ENCODE measurements at regions not wholly inside any gene's neighbourhood (a gene's known extent, or its start where the extent isn't known, plus 50 kb on each side); places are given as distances from the start of the nearest gene placed in this dataset.
A peak's percentile ranks its signal among the peaks of the same experiment; 100 is the strongest.

DNA sequence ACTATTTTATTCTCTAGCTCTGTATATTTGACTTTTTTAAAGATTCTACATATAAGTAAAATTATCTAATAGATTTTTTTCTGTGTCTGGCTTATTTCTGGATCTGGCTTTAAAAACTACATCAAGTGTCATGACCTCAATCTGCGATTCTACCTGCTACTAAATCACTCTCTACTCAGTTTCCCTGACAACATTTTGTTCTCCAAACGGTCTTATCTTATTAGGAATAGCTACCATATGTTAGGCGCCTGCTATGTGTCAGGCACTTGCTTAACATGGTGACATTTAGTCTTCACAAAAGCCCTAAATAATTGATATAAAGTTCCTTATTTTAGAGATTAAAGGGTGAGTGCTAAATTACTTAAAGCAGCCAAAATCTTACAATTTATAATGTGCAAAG lies 1362.9 kb upstream of the FLRT2 start:
- DNase-seq: no peak

GRCh38 chr14:84180336-84180735 lies 1349.6 kb upstream of the FLRT2 start:
- DNase-seq: no peak

DNA sequence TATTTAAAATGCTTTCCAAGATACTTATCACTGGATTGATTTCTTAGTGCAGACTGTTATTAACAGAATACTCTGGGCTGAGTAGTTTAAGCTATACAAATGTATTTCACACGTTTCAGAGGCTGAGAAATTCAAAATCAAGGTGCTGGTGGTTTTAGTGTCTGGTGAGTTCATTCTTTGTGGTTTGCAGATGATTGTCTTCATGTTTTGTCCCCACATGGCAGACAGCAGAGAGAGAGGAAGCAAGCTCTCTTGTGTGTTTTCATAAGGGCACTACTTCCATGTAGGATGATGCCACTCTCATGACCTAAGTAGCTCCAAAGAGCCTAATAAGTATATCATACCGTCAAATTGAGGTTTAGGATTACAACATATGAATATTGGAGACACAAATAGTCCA lies 1348.9 kb upstream of the FLRT2 start:
- DNase-seq: no peak

- no peak for DNase-seq
Measured at GRCh38 chr14:84195514-84195913, 1334.4 kb upstream of the FLRT2 start.

DNA sequence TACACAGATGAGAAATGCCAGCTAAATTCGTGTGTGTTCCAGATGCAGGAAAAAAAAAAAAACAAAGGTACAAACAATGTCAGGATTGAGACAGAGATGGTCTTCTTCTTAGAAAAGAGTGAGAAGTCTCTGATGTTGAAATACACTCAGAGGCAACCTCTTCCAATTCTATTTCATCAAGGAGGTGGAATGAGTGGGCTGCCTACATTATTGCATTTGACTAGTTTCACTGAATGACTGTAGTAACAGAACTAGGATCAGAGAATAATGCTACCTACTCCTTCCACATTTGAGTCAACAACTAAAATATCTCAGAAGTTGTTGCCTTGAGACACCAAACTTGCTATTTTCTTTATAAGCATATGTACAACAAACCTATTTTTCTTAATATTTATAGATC lies 1332.2 kb upstream of the FLRT2 start:
- no peak for DNase-seq

- DNase-seq: no peak
Measured at GRCh38 chr14:84202486-84202885, 1327.5 kb upstream of the FLRT2 start.

GRCh38 chr14:84203896-84204295 lies 1326.0 kb upstream of the FLRT2 start:
- DNase-seq: no peak

- DNase-seq: no peak
Measured at GRCh38 chr14:84208451-84208850, 1321.5 kb upstream of the FLRT2 start.

GRCh38 chr14:84209031-84209430 lies 1320.9 kb upstream of the FLRT2 start:
- no peak for DNase-seq

DNA sequence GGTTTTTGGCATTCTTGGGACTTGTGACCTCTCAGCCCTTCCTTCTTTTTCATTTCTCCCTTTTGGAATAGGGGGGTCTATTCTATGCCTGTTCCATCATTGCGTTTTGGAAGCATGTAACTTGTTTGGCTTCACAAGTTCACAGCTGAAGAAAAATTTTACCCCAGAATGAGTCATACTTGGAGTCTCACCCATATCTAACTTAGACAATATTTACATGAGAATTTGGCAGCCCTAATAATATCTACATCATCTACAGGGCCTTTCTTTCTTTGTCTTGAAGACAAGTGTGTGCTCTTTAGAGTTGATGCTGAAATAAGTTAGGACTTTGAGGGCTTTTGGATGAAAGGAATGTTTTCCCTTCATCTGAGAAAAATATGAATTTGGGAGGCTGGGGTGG lies 1312.9 kb upstream of the FLRT2 start:
- no peak for DNase-seq

GRCh38 chr14:84225268-84225667 lies 1304.7 kb upstream of the FLRT2 start:
- DNase-seq: peak; percentile 36

DNA sequence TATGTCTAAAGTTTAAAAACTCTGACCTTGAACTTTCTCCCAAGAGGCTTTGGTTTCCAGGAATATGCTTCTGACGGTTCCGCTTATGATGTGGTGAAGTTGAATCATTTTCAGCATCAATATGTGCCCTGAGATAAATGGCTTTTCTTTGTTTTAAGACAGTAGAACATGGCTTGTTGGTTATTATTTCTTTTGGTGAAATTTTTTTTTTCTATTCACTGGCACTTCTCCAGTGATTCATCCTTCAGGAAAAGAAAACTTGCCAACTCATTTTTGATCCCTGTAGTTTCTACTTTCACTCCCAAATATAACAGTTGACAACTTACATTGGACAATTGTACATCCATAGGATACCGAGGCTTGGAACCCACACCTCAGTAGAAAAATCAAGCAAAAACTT lies 1301.2 kb upstream of the FLRT2 start:
- DNase-seq: no peak

GRCh38 chr14:84234281-84234680 lies 1295.7 kb upstream of the FLRT2 start:
- DNase-seq: no peak

DNA sequence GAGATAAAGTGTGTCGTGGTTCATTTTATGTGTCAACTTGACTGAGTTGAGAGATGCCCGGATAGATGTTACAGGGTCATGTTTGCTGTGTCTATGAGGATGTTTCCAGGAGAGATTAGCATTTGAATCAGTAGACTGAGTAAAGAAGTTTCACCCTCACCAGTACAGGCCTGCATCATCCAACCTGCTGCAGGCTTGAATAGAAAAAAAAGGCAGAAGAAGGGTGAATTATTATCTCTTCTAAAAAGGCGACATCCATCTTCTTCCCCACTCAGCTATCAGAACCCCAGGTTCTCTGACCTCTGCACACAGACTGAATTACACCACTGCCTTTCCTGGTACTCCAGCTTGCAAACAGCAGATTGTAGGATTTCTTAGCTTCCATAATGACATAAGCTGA lies 1293.7 kb upstream of the FLRT2 start:
- no peak for DNase-seq

DNA sequence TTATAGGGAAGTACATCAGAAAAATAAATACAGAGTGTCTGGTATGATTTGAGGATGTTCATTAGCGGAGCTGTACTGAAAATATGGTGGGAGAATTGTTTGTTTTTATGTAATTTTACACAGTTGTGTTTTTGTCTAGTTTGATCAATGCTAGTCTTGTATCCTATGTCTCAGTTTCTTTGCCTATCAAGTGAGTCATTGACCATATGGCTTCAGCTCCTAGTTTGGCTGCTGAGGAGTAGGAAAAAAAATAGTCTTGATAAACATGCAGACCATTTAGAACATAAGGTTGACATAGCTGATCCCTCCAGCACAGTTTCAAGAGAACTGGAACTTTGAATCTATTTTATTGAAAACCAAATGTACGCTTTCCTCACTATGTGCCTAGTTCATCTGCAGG lies 1292.1 kb upstream of the FLRT2 start:
- DNase-seq: peak; percentile 18

DNA sequence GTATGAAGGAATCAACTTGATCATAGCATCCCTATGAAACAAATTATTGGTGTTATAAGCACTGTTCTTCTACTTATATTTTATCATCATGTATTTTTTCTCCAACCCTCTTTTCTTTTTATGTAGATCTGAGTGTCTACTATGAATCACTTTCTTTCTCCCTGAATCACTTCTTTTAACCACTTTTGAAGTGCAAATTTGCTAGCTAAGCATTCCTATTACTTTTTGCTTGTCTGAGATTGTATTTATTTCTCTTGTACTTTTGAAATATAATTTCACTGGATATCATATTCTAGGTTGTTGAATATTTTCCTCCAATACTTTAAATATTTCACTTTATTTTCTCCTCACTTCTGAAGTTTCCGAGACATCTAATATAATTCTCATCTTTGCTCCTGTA lies 1282.3 kb upstream of the FLRT2 start:
- DNase-seq: no peak

DNA sequence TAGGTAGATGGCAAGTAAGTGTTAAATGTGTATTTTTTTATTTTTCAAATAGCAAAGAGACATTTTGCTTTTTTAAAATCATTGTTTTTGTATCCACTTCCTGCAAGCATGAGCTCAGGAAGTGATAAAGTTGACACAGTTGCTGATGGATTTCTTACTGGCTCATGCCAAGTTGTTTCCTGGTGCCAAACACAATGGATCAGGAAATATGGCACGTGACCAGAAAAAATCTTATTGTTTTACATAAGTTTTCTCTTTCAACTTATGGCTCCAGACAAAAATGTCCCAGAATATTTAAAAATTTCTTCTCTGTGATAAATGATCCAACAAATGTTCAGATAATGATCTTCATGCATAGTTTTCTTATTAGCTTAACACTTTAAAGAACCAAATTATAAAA lies 1279.1 kb upstream of the FLRT2 start:
- no peak for DNase-seq

DNA sequence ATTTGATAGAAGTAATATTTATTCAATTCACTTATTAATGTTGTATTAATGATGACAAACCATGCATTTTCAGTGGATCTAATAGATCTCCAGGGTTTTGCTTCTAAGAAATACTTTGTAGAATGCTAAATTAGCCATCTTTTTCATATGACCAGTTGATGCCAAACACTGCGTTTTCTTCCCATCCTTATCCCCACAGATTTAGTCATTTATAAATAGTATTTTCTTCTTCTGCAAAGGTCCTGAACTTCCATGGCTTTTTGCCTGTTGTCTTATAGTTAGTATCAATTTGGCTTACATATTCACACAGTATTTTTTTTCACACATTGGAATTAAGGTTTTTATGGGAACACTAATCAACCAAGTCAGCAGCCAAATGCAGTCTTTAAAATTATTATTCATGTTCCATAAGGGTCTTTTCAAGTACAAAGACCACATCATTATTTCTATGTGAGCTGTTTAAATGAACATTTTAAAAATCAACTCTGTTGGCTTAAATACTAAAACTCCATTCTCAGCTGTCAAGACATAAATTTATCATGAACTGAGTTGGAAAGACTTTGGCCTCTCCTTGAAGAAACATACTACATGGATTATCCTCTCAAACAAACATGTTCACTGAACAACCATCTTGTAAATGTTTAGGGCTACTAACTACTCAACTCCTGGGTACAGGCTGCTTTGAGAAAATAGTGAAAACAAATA lies 1278.4 kb upstream of the FLRT2 start:
- DNase-seq: no peak

- DNase-seq: no peak
Measured at GRCh38 chr14:84252706-84253105, 1277.2 kb upstream of the FLRT2 start.

DNA sequence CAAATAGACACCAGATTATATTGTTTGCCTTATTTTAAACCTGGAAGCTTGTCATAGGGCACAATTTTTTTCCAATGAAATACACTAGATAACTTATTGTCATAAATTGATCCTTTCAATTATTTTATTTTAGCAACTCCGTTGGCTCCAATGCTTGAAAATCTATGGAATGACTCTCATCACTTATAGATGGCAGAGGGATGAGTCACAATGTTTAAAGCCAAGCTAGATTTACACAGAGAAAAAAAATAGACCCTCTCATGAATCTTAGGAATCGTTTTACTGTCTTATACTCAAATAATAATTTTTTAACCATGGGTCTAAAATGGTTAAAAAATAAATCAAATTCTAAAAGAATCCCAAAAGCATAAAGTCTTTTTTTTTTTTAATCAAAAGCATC lies 1276.6 kb upstream of the FLRT2 start:
- DNase-seq: no peak

DNA sequence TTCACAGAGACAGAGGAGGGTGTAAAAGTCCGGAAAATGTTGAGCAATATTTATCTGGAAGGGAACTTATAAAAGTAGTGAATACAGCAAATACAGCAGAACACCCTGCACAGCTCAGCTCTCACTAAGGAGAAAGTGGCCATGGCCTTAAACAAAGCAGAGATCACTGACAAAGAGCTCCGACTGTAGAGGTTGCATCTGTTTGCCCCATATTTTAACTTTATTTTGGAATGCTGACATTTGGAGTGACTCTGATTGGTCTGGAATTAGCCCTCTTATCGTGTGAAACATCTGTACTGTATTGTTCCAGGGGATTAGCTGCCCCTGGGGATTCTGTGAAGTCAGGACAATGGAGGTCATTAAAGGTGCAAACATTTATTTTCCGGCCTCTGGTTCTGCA lies 1275.7 kb upstream of the FLRT2 start:
- DNase-seq: no peak

DNA sequence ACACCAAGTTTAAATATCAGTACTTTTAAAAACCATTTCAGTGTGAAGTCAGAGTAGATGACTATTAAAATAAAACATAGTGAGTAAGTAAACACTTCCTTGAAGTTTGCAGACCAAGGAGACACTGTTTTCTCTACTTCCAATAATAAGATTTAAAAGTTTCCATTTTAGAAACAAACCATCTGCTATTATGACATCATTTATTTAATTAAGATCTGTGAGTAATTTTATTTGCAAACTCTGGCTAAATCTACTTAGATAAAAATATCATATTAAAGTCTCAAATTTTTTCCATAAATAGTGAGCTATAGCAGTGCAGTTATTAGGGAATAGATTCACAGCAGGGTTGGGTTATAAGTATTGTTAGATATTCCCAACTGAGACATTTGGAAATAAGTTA lies 1267.0 kb upstream of the FLRT2 start:
- DNase-seq: no peak

DNA sequence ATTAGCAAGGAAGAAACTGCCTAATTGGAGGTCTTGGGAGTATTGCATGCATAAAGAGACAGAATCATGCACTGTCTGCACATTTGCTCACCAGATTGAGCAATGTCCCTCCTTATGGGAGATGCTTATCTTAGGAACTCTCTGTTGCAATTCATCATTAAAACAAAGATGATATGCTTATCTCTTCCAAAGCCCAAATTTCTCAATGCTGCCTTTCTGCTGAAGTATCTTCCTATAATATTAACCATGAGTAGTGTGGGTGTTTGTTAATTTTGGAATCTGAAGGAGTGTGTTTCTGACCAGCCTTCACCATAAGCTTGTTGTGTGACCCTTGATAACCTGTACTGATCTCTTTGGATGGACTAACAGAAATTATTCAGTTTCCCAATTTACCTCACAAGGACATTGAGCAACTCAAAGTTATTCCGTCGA lies 1257.6 kb upstream of the FLRT2 start:
- no peak for DNase-seq

DNA sequence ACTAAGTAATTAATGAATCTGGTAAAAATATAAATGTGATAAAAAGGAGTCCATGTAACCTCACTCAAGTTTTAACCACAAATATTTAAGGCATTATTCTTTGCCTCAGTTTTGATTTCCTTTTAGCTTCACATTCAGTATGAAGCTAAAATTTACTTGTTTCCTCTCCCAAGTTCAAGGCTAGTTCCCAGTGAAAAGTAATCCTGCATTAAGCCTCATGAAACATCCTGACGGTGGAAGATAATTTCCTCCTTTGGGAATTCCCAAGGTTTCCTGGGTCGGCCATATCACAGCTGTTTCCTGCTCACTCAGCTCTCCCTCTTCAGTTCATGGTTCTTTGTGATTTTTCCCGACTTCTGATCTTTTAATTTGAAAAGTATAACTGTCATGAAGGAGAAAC lies 1256.8 kb upstream of the FLRT2 start:
- no peak for DNase-seq

- no peak for DNase-seq
Measured at GRCh38 chr14:84282618-84283017, 1247.3 kb upstream of the FLRT2 start.

DNA sequence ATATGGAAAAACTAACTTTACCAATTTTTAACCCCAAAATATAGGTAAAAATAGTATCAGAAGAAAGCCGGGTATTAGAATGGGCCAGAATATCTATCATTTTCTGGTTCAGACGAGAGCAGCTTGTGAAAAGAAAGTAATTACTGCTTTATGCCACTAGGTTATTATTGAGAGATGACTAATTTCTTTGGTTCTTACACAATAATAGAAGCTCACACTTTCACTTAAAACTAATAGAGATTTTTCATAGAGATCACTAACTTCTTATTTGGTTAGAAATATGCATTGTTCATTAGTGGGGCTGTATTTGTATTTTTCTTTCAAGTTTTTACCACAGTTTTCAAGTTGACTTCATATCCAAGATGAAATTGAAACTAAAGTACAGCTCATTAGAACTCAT lies 1241.2 kb upstream of the FLRT2 start:
- DNase-seq: no peak
